ENCODE measurements at regions not wholly inside any gene's neighbourhood (a gene's known extent, or its start where the extent isn't known, plus 50 kb on each side); places are given as distances from the start of the nearest gene placed in this dataset.

DNA sequence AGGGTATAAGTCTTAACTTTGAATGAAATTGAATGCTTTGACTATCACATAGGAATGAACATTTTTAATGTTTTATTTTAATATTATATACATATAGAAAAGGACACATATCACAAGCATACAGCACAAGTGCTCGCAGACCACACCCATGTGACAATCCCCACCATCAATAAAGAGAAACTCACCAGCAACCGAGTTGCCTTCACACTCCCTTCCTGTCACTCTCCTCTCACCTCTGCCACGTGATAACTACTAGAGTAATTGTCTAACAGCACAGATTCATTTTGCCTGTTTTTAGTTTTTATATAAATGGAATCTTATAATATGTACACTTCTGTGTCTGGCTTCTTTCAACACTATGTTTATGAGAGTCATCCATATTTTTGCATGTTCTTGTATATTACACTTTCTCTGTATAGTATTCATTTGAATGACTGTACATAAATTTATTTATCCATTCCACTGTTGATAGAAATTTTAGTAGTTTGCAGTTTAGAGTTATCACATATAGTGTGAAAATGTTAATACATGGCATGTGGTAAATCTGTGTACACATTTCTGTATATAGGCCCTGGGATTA, 304.9 kb upstream of the DUSP10 start:
- no peaks in the 10 kb centered on the region for H3K9me3 ChIP-seq (replicated peaks)
- H3K27me3 ChIP-seq (ENCODE audit: low read depth) = no peaks in the 10 kb centered on the region
- intact Hi-C loops (cut with micrococcal nuclease) = no loop called here
- H3K27ac ChIP-seq (replicated peaks) = no peak overlapping the region
- TF ChIP-seq, protein P1, sequence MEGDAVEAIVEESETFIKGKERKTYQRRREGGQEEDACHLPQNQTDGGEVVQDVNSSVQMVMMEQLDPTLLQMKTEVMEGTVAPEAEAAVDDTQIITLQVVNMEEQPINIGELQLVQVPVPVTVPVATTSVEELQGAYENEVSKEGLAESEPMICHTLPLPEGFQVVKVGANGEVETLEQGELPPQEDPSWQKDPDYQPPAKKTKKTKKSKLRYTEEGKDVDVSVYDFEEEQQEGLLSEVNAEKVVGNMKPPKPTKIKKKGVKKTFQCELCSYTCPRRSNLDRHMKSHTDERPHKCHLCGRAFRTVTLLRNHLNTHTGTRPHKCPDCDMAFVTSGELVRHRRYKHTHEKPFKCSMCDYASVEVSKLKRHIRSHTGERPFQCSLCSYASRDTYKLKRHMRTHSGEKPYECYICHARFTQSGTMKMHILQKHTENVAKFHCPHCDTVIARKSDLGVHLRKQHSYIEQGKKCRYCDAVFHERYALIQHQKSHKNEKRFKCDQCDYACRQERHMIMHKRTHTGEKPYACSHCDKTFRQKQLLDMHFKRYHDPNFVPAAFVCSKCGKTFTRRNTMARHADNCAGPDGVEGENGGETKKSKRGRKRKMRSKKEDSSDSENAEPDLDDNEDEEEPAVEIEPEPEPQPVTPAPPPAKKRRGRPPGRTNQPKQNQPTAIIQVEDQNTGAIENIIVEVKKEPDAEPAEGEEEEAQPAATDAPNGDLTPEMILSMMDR (IDR thresholded peaks at IDR 0.05; ENCODE audit: borderline replicate concordance) = no peak
- H3K4me3 ChIP-seq = no peak overlapping the region
- H3K36me3 ChIP-seq = no peaks in the 10 kb centered on the region
- peaks cover 20% of the 10 kb centered on the region for H3K4me1 ChIP-seq
- no peak for DNase-seq

DNA sequence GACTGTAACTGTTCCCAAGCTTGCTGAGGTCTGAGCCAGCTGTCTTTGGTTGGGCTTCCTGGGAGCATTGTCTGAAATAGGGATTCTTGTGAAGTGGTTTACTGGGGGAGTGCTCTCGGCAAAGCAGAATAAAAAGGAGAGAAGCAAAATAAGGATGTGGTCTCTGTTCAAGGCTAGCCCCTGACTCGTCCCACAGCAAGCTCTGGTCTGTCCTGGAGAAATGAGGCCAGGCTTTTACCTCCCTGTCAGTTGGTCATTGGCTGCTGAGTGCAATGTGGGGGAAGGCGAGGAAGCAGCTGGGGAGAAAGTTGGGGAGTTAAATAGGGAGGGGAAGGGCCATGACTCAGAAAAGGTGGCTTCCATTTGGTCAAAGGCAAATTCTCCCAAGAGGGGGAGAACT, 303.9 kb upstream of the DUSP10 start:
- no peak for DNase-seq
- no peak overlapping the region for H3K4me3 ChIP-seq
- no peaks in the 10 kb centered on the region for H3K27me3 ChIP-seq (ENCODE audit: low read depth)
- H3K36me3 ChIP-seq = no peaks in the 10 kb centered on the region
- no peak overlapping the region for H3K27ac ChIP-seq (replicated peaks)
- intact Hi-C loops (cut with micrococcal nuclease) = no loop called here
- H3K9me3 ChIP-seq (replicated peaks) = no peaks in the 10 kb centered on the region
- TF ChIP-seq, protein P1 (IDR thresholded peaks at IDR 0.05; ENCODE audit: borderline replicate concordance) = no peak
- peaks cover 20% of the 10 kb centered on the region for H3K4me1 ChIP-seq

DNA sequence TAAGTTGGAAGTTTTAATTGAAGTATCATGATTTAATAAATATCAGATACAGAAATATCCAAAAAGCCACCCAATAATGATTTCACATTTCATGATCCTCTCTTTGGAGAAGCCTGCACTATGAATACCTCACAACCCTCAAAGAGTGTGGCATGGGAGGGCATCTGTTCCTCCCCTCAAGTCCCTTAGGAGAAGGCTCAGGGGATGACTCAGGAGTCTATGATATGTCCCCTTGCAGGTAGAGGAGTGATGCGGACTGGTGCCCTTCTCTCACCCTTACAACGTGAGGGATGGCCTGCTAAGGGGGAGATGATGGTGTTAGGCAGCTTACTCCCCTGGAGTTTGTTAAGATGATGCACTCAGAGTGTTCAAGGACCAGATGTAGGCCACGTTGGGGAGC, 303.3 kb upstream of the DUSP10 start:
- DNase-seq = no peak
- no peaks in the 10 kb centered on the region for H3K9me3 ChIP-seq (replicated peaks)
- TF ChIP-seq, protein P1 (IDR thresholded peaks at IDR 0.05; ENCODE audit: borderline replicate concordance) = no peak
- H3K4me3 ChIP-seq = no peak overlapping the region
- H3K27me3 ChIP-seq (ENCODE audit: low read depth) = no peaks in the 10 kb centered on the region
- intact Hi-C loops (cut with micrococcal nuclease) = no loop called here
- H3K4me1 ChIP-seq = peaks cover 24% of the 10 kb centered on the region
- H3K36me3 ChIP-seq = no peaks in the 10 kb centered on the region
- no peak overlapping the region for H3K27ac ChIP-seq (replicated peaks)

DNA sequence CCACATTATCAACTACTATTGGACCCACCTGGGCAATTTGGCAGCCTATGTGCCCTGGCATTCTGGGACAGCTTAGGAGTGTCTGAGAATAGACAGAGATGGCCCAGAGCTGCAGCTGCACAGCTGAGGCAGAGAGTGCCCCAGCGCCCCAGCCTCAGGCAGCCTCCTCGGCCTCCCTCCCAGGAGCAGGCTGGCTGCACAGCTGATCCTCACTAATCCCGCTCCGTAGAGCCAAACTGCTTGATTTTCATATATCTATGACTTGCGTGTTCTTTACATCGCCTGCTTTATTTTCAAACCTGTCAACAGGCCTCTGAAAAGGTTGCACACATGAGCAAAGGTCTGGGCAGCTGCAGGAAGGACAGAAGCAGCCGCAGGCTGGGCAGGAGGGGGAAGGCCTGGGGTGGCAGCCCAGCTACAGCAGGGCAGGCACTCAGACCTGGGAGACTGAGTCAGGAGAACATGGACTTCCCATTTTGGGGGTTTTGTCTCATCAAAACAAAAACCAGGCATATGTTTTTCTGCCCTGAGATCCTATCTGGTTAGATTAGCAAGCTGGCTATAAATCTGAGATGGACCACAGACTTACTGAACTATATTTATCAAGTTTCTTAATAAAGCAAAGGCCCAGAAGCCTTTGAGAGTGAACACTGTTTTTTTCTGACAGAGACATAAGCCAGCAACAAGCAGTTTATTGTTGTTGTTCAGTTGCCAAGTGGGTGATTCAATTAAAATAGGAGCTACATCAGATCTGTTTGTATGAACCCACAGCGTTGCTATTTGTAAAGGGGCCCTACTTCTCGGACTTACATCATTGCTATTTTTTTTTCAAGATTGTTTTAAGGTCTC, 301.8 kb upstream of the DUSP10 start:
- Histone ChIP-seq H3K27ac (replicated peaks) (peak overlapping the region; percentile 86), H3K4me3 (no peak overlapping the region), H3K27me3 (ENCODE audit: low read depth) (no peaks in the 10 kb centered on the region), H3K4me1 (peaks cover 40% of the 10 kb centered on the region), H3K9me3 (replicated peaks) (no peaks in the 10 kb centered on the region), H3K36me3 (no peaks in the 10 kb centered on the region)
- intact Hi-C loops (cut with micrococcal nuclease) = no loop called here
- TF ChIP-seq, protein P1 (IDR thresholded peaks at IDR 0.05; ENCODE audit: borderline replicate concordance) = no peak
- no peak for DNase-seq

DNA sequence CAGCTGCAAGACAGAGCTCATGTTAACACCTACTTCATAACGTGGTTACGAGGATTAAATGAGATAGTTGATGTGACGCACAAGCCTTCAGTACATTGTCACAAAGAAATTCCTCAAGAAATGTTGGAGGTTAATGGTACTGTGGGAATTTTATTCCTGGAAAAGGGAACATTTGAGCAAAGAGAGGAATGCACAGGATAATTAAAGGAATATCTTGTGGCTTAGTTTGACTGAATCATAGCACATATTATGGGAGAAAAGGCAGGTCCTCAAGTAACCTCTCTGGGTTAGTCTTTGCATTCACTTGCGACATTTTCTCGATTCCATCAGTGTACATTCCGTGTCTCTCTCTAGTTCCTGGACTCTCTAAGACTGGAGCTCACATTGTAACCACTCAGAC, 300.2 kb upstream of the DUSP10 start:
- H3K4me1 ChIP-seq = peaks cover 54% of the 10 kb centered on the region

More for the DNA sequence above, 300.2 kb upstream of the DUSP10 start:
- H3K9me3 ChIP-seq (replicated peaks) = no peaks in the 10 kb centered on the region
- H3K36me3 ChIP-seq = no peaks in the 10 kb centered on the region
- no peaks in the 10 kb centered on the region for H3K27me3 ChIP-seq (ENCODE audit: low read depth)
- intact Hi-C loops (cut with micrococcal nuclease) = no loop called here
- DNase-seq = no peak
- TF ChIP-seq, protein P1 (IDR thresholded peaks at IDR 0.05; ENCODE audit: borderline replicate concordance) = no peak
- no peak overlapping the region for H3K4me3 ChIP-seq
- H3K27ac ChIP-seq (replicated peaks) = no peak overlapping the region
